Glomerular endothelial cell (primary cell): ENCODE measurements at regions not wholly inside any gene's neighbourhood (a gene's known extent, or its start where the extent isn't known, plus 50 kb on each side); places are given as distances from the start of the nearest gene placed in this dataset.

Source experiments
- DNase-seq: peaks from one replicate; pipeline ENCODE4 v3.0.0-alpha.2; 2011; ENCODE audit warnings: low read depth, low spot score; ENCODE audit errors: extremely low read depth

DNA sequence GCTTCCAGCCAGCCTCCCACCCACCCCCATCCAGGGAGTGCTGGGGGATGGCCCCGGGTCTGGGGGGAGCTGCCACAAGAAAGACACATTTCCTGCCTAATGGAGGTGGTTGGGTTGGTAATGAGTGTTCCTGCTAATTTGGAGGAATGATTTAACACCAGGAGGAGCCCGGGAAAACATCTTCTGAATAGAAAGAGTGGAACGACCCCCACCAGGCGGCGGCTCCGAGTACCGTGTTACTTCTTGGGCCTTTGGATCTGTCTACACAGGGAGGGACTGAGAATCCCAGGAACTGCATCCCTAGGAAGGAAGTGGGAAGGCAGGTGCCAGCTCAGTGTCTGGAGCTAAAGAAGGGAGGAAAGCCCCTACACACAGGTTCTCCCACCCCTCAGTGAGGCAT is 64.6 kb downstream of the TSPAN17 start:
- no peak for DNase-seq

DNA sequence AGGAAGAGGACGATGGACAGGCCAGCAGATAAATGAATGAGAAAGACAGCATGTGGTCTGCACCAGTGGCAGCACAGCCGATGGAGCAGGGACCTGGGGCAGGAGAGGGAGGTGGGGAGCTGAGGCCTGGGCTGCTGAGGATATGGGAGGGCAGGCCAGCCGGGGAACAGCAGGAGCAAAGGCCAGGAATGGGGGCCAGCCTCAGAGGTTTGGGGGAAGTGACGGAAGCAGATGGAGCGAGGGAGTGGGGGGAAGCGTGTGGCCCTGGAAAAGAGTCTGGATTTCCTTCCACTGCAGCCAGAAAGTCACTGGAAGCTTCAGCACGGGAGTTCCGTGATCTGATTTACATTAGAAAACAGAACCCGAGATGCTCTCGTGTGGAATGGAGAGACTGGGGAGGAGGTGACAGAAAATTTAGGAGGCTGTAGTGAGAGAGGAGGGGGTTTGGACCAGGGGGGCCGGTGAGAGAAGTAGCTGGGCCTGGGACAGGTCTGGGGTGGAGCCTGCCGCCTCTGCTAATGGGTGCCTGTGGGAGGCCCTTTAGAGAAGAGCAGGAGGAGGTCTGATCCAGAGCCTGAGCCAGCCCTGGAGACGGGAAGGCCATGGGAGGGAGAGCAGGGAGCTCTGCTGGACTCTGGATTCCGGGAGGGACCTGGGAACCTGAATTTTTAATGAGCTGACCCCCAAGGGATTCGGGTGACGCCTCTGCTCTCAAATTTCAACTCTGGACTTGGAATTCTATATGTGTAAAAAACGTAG is 65.4 kb downstream of the TSPAN17 start:
- DNase-seq = no peak

DNA sequence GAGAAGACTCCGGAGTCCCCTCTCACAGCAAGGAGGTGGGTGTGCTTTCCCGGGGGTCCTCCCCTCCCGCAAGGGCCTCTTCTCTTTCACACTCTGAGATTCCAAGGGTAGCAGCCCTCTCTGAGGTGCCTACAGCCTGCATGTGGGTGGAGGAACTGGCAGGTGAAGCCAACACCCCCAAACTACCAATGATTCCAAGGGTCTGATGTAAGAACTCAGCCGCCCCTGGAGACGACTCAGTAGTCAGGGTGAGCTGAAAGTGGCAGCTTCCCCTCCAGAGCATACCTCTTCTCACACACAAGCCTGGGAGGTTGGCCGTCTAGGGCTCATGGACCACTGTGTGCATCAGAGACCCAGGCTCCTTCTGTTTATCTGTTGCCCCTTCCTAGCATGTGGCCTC is 66.1 kb downstream of the TSPAN17 start:
- no peak for DNase-seq

DNA sequence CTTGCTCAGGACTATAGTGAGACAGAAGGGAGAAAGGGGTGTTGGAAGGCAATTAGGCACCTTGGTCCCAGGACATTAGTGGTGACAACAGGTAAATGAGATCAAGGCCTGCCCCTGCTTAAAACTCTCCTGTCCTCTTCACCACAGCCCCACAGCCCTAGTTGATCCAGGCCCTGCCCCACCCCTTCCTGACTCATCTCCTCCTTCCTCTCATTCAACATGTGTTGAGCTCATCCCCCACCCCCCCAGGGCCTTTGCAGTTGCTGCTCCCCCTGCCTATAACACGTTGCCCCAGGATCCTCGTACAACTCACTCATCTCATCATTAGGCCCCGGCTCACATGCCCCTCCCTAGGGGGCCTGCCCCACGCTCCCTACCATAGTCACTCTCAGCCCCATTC is 66.8 kb downstream of the TSPAN17 start:
- DNase-seq = no peak

DNA sequence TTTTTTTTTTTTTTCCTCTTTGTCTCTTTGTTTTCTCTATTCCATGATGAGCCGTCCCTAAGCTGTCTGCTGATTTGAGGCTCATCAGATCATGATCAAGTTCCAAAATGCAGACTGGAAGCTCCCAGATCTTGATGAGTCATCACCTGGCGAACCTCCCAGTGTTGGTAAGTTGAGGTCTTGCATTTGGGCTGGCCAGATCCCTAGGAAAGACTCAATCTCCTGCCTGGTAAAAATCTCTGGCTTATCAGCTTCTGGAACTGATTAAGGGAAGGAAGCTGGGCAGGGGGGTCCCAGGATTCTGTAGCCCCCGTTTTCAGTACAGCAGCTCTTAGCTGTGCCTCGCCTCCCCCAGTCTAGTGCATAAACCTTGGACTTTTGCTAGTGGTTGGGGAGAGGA is 69.0 kb downstream of the TSPAN17 start:
- DNase-seq = no peak

DNA sequence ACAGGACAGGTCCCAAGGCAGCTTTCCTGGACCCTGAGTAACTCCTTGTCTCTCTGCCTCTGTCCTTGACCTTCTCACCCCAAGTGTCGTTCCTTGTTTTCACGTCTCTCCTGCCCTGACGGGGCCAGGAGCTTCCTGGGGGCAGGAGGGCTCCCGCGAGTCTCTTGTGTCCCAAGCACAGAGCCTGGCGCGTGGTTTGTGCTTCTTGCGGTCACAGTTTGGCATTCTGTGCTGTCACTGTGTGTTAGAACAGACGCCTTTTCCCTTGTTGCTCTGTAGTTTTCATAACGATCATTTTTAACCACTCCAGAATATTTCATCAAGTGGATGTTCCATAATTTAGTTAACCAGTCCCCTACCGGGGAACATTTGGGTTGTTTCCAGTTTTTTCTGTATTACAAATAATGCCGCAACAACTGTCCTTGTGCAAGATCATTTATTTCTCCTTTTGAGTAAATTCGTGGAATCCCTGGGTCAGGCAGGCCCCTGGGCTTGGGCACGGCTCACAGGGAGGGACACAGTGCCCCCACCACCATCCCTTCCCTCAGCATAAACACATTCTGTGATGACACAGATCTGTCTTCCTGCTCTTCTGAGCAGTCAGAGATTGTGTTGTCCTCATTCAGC is 71.9 kb downstream of the TSPAN17 start:
- DNase-seq = no peak

DNA sequence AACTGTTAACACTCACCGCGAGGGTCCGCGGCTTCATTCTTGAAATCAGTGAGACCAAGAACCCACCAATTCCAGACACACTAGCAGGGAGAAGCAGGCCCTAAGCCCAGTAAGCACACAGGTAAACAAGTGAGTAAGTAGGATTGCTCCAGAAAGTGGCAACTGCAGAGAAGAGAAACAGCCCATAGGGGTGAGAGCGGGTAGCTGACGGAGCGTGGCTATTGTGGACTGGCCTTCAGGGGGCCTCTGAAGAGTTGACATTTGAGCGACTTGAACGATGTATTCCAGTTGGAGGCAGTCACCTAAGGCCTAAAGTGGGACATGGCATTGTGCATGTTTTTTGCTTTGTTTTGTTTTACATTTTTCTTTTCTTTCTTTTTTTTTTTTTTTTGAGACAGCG is 74.2 kb downstream of the TSPAN17 start:
- DNase-seq = no peak

DNA sequence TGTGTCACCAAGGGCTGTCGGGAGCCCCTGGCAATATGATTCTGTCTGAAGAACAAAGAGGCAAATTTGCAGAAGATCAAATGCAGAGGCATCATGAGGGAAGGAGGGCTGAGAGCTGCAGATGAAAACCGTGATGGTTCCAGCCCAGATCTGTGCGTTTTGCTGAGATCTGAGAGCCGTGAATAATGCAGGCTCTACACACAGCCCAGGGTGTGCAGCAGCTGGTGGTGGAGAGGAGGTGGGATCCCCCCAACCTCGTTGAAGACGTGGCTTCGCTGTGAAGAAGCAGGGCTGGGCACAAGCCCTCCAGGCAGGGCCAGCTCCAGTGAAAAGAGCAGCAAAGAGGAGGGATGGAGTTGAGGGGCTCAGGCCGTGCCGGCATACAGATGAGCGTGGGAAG is 75.5 kb downstream of the TSPAN17 start:
- no peak for DNase-seq

DNA sequence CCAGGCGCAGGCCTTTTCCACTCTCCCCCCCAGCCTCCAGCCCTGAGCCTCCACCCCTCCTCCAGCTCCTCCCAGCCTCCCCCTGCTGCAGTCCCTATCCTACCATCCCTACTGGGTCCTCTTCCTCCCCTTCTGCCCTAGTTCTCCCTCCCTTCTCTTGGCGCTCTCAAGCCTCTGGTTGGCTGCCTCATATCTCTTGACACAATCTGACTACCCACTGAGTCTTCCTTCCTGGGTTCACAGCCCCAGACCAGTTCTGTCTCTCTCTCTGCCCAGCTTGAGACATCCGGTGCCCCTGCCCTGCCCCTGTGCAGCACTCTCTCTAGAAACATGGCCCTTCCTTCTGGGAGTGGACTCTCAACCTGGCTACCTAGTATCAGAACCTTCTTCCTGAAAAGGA is 76.2 kb downstream of the TSPAN17 start:
- no peak for DNase-seq

DNA sequence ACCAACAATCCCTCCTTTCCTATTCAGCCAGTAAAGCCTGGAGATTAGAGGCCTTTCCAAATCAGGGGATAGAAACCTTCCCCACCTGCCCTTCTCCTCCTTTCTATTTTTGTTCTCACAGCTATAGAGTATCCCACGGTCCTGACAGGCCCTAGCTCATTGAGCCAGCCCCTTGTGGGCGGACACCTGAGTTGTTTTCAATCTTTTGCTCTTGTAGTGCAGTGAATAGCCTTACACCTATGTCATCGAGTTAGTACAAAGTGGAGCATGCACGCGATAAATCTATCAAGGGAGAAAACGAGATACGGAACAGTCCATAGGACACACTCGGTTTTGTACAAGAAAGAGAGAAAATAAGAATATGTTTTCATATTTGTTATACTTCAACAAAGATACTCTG is 77.2 kb downstream of the TSPAN17 start:
- no peak for DNase-seq

DNA sequence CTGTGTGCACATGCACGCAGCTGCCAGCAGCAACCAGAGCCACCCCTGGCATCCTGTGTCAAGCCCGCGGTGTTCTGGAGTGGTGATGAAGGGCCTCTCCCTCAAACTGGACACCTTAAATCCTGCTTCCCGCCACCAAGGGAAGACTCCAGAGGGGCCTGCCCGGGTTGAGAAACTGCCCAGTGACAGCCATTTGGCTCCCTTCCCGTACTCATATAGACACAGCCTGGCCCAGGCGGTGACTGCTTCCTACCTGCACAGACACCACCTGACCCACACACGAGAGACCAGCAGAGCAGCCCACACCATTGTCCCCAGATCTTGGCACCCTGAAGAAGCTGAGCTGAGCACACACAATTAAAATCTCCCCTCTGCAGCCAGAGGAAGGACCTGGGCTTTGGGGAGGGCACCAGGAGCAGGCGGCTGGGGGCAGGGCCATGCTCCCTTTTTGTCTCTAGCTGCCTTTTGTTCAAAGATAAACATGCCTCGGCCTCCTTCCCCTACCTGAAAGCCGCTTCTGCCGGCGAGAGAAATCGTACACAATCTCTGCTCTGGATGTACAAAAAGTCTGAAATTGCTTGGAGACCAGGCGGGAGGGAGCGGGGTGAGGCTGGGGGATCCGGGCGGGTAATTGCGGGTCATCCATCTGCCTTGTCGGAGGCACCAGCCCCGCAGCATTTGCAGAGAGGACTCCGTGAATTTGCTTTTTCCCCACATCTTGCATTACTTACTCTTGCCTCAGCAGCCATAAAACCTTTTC is 78.4 kb downstream of the TSPAN17 start:
- DNase-seq = no peak

DNA sequence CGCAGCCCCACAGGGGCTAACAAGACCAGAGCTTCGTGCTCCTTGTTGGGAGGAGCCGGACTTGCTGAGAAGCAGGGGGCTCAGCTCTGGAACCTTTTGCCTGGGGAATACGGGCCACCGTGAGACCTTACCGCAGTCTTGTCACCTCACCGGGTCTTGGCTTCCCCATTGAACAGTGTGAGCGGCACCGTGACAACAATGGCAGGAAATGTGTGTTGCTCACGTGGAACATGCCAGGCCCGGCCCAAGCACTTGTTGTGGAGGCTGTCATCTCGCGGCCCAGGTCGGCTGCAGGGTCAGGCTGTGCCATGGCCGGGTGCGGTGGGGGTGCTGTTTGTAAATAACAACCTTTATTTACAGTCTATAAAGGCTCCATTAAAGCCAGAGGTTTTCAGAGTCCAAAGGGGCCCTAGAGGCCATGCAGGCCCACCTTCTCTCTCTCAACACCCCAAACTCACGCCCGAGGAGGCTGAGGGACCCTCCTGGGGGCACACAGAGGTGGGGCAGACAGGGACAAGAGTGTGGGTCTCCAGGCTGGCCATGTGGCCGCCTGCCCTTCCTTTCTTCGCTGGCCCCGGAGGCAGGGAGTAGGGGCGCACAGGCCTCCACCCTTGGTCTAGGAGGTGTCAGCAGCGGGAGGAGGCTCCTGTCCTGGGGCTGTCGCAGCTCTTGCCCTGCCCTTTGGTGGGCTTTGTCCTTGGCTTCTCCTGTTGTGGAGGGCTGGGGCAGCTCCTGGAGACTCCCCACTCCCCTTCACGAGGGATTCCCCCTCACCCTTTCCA is 79.7 kb downstream of the TSPAN17 start:
- peak; percentile 12 for DNase-seq

DNA sequence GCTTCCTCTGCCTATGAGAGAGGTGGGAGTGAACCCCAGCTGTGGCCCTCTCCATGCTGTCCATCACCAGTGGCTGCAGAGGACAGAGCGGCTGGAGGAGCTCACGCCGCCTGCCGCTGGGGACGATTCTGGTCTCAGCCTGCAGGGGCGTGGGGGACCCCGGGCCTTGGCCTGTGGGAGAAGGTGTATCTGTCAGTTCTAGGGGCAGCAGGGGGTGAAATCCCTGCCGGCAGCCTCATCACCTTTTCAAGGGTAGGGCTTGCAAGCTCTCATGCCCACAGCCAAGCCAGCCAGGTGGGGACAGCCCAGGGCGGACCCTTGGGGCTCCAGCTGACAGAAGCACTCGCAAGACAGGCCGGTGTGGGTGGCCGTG is 80.2 kb downstream of the TSPAN17 start:
- no peak for DNase-seq

DNA sequence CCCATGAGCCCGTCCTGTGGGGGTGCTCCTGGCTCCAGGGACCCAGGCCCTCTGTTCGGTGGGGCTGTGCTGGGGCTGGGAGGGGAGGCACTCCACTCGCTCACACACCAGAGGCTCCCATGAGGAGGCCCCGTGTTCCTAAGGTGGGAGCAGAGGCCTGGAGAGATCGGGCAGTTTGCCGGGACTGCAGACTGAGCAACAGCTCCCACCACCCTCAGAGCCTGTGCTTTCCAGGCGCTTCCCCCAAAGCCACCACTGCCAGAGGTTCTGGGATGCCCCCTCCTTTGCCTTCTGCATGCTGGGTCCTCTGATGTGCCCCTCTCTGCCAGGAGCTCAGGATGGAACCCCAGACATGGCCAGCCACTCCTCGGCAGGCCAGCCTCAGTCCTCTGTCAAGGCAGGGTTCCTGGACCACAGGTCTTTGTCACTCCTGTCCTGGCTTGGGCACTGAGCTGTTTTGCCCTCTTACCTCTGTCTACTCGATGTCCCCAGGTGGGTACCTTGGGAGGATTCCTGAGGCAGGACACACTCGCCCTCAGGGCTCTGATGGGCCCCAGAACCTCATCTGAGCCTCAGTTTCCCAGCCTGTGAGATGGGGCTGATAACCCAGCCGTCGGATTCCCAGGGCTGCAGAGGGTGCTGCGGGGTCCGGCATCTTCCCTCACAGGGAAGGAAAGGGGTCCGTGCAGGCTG is 80.8 kb downstream of the TSPAN17 start:
- no peak for DNase-seq

DNA sequence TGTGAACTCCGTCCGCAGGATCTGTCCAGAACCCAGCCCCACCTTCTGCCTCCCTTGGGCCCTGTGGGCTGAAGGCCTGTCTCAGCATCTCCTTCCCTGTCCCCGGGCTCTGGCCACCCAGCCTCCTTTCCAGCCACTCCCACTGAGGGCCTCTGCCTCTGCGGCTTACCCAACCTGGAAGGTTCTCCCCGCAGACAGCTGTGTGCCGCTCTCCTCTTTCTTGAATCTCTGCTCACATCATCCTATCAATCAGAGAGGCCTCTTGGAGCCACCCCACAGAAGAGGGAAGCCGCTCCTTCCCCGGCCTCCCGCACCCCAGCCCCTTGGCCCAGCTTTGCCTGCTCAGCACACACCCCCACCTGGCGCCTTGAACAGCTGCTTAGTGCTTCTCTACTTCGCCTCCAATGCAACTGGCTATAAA is 81.5 kb upstream of the UNC5A start:
- DNase-seq = no peak

DNA sequence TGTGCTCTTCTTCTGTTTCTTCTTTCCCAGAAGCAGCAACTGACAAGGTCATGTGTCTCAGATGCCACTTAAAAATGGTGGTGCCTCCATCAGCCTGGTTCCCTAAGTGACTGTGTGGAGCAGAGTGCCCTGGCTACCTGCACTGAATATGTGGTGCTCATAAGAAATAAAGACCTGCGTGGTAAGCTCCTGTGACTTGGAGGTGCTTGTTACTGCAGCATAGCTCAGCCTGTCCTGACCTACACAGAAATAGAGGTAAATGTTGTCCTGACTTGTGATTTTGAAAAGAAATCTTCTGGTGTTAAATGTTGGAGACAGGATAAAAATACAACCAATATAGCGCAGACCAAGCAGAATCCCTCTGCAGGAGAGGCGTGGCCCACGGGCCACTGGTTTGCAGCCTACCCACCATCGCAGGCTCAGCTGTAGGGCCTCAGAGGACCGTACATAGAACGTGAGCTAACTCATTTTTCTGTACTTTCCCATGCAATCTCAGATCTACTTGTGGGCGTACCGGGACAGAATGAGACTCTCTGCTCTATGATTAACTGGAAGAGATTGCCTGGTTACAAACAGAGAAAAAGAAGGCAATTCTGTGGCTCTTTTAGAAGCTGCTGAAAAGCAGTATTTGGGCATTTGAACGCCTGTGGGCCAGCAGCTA is 79.4 kb upstream of the UNC5A start:
- DNase-seq = no peak

DNA sequence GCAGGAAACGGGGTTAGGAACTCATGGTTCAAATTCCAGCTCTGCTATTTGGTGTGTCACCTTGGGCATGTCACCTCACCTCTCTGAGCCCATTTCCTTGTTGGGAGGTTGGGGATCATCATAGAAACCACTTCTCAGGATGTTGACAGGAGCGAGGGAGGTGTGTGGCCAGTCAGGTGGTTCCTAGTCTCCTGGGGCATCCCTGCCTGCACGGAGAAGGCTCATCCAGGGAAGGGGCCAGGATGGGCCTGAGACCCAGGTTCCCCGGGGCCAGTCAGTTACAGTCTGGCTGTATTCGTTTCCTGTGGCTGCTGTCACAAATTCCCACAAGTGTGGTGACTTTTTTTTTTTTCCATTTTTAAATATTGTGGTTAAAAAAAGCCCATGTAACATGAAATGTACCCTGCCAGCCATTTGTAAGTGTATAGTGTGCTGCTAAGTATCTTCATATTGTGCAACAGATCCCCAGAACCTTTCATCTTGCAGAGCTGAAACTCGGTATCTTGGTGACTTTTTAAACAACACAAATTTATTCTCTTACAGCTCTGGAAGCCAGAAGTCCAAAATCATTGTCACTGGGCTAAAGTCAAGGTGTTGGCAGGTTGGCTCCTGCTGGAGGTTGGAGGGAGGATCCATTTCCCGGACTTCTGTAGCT is 78.7 kb upstream of the UNC5A start:
- DNase-seq = no peak

DNA sequence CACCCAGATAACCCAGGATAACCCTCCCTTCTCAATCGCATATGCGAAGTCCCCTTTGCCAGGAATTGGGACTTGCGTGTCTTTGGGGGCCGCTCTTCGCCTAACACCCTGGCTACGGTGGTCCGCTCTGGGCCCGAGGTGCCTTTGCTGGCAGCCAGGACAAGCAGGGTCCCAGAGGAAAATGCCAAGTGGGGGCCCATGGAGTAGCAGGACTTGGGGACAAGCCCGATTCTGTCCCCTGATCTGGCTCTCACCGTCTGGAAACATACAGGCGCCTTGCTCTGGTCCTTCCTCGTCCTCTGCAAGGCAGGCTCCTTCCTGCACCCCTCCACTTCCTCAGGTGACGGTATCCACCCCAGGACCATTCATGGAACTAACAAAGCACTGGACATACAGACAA is 78.1 kb upstream of the UNC5A start:
- DNase-seq = no peak

DNA sequence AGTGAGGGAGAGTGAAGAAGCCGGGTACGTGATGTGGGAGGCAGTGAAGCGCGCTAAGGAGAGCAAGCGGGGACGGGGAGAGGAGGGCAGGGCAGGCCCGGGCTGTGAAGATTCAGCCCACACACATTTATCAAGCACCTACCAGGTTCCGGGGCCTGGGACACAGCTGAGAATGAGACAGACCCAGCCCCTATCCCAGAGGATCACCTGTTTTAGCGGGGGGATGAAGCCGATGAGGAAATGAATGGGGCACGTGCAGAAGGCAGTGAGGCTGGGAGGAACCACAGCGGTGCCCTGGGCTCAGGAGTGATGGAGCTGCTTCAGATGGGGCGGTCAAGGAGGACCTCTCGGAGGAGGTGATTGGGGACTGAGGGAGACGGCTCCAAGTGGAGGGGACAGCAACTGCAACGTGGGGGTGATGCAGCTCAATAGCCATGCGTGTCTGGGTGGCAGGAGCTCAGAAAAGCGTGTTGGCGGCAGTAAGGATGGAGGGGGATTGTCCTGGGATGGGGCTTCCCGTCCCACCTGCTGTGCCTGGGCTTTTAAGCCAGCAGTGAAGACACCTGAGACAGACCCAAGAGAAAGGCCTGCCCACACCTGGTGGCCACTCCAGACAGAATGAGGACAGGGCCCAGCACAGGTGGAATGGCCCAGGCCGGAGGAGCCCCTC is 77.5 kb upstream of the UNC5A start:
- no peak for DNase-seq
